Left hindlimb (tissue), 1 donor: ENCODE measurements at regions not wholly inside any gene's neighbourhood (a gene's known extent, or its start where the extent isn't known, plus 50 kb on each side); places are given as distances from the start of the nearest gene placed in this dataset.

Source experiments
- DNase-seq: peaks from one replicate; pipeline ENCODE4 v3.0.0-alpha.2; 2018

- no peak for DNase-seq
Observed at GRCh38 chr2:104049438-104049837, 804.5 kb upstream of the POU3F3 start.

GRCh38 chr2:104049981-104050380 is 803.9 kb upstream of the POU3F3 start:
- DNase-seq, result no peak

GRCh38 chr2:104050656-104051242 is 803.2 kb upstream of the POU3F3 start:
- no peak for DNase-seq

- no peak for DNase-seq
Observed at GRCh38 chr2:104051766-104052165, 802.1 kb upstream of the POU3F3 start.

- no peak for DNase-seq
Observed at GRCh38 chr2:104052356-104052755, 801.6 kb upstream of the POU3F3 start.

GRCh38 chr2:104056451-104056850 is 797.5 kb upstream of the POU3F3 start:
- no peak for DNase-seq

- DNase-seq, result no peak
Observed at GRCh38 chr2:104068665-104069064, 785.2 kb upstream of the POU3F3 start.

- DNase-seq, result no peak
Observed at GRCh38 chr2:104077573-104077972, 776.3 kb upstream of the POU3F3 start.

- DNase-seq, result no peak
Observed at GRCh38 chr2:104078431-104079157, 775.3 kb upstream of the POU3F3 start.

- DNase-seq, result no peak
Observed at GRCh38 chr2:104088745-104089144, 765.2 kb upstream of the POU3F3 start.

- DNase-seq, result no peak
Observed at GRCh38 chr2:104090407-104090806, 763.5 kb upstream of the POU3F3 start.

- no peak for DNase-seq
Observed at GRCh38 chr2:104091894-104092293, 762.0 kb upstream of the POU3F3 start.

GRCh38 chr2:104092886-104093285 is 761.0 kb upstream of the POU3F3 start:
- no peak for DNase-seq

- DNase-seq, result no peak
Observed at GRCh38 chr2:104102615-104103014, 751.3 kb upstream of the POU3F3 start.

GRCh38 chr2:104109356-104109755 is 744.6 kb upstream of the POU3F3 start:
- no peak for DNase-seq

- no peak for DNase-seq
Observed at GRCh38 chr2:104118889-104119288, 735.0 kb upstream of the POU3F3 start.

GRCh38 chr2:104120171-104120570 is 733.7 kb upstream of the POU3F3 start:
- no peak for DNase-seq

- no peak for DNase-seq
Observed at GRCh38 chr2:104125096-104125495, 728.8 kb upstream of the POU3F3 start.

- DNase-seq, result no peak
Observed at GRCh38 chr2:104127049-104127770, 726.7 kb upstream of the POU3F3 start.

GRCh38 chr2:104140361-104140760 is 713.6 kb upstream of the POU3F3 start:
- DNase-seq, result no peak

GRCh38 chr2:104158191-104158590 is 695.7 kb upstream of the POU3F3 start:
- no peak for DNase-seq

- no peak for DNase-seq
Observed at GRCh38 chr2:104163611-104164130, 690.2 kb upstream of the POU3F3 start.

GRCh38 chr2:104164721-104165252 is 689.1 kb upstream of the POU3F3 start:
- no peak for DNase-seq

- DNase-seq, result no peak
Observed at GRCh38 chr2:104177179-104177578, 676.7 kb upstream of the POU3F3 start.
